A673 (cell line): ENCODE measurements at regions not wholly inside any gene's neighbourhood (a gene's known extent, or its start where the extent isn't known, plus 50 kb on each side); places are given as distances from the start of the nearest gene placed in this dataset.

Experiments used
- BruUV-seq: library from RNA; stranded (reverse); fragments of 400-500 nt; replicated peaks from 2 replicates; lab custom pipeline; 2021; lab: Mats Ljungman, UMichigan
- CTCF ChIA-PET: fragments of 300-600 bp; sonication (Branson Sonifier 250); formaldehyde crosslinking; loops from one replicate; lab custom pipeline; 2022; ENCODE audit warnings: antibody characterized with exemption; lab: Charles Lee
- POLR2A ChIA-PET: fragments of 300-600 bp; sonication (Branson Sonifier 250); formaldehyde crosslinking; loops from one replicate; lab custom pipeline; 2022; ENCODE audit warnings: antibody characterized with exemption; ENCODE audit not compliant: low non-redundant PET; lab: Charles Lee
- DNase-seq: peaks from one replicate; pipeline ENCODE4 v3.0.0-alpha.2; 2015; ENCODE audit warnings: low spot score
- H3K27ac ChIP-seq: fragments of 200-600 bp; sonication (generic); 2 replicates; pipeline ENCODE4 v1.5.1; 2016; ENCODE audit warnings: mixed run types, low read depth, mild to moderate bottlenecking, mixed read lengths, antibody characterized with exemption, low read length; ENCODE audit not compliant: poor library complexity, severe bottlenecking
- H3K27me3 ChIP-seq: fragments of 200-600 bp; sonication (generic); replicated peaks from 2 replicates; pipeline ENCODE4 v1.6.1; 2017; ENCODE audit warnings: mixed run types, low read depth, mild to moderate bottlenecking, mixed read lengths, antibody characterized with exemption, low read length; ENCODE audit not compliant: insufficient read depth, poor library complexity
- H3K36me3 ChIP-seq: fragments of 200-600 bp; sonication (generic); 2 replicates; pipeline ENCODE4 v1.6.1; 2016; ENCODE audit warnings: mixed run types, mild to moderate bottlenecking, mixed read lengths, antibody characterized with exemption, low read length; ENCODE audit not compliant: insufficient read depth, poor library complexity, severe bottlenecking
- H3K4me1 ChIP-seq: fragments of 200-600 bp; sonication (generic); 2 replicates; pipeline ENCODE4 v1.6.1; 2017; ENCODE audit warnings: mixed run types, mild to moderate bottlenecking, mixed read lengths, antibody characterized with exemption, low read length; ENCODE audit not compliant: insufficient read depth, poor library complexity, severe bottlenecking
- H3K4me3 ChIP-seq: fragments of 200-600 bp; sonication (generic); 2 replicates; pipeline ENCODE4 v1.5.1; 2016; ENCODE audit warnings: low read depth, mixed run types, mild to moderate bottlenecking, mixed read lengths, low read length; ENCODE audit not compliant: poor library complexity, severe bottlenecking
- H3K9me3 ChIP-seq: fragments of 200-600 bp; sonication (generic); 2 replicates; pipeline ENCODE4 v1.6.1; 2016; ENCODE audit warnings: mixed run types, low read depth, mild to moderate bottlenecking, mixed read lengths, antibody characterized with exemption, low read length; ENCODE audit not compliant: poor library complexity, severe bottlenecking
- EZH2 ChIP-seq: fragments of 200-600 bp; sonication (generic); IDR thresholded peaks from 2 replicates; pipeline ENCODE4 v1.6.1; 2017; ENCODE audit warnings: borderline replicate concordance, low read depth, mild to moderate bottlenecking, mixed read lengths, antibody characterized with exemption, low read length; ENCODE audit not compliant: poor library complexity, severe bottlenecking
- intact Hi-C: fragments of 100-400 bp; cut with micrococcal nuclease; formaldehyde crosslinking; loops from one replicate; pipeline ENCODE4 v1.10.0; 2022; ENCODE audit not compliant: unreplicated experiment
- TF ChIP-seq, protein P1 (sequence below): fragments of 300-800, 200-600 bp; sonication (generic); conservative IDR thresholded peaks from 2 replicates; pipeline ENCODE4 v1.5.1; 2017; ENCODE audit warnings: low read depth, mild to moderate bottlenecking, antibody characterized with exemption, low read length, moderate library complexity, mixed read lengths

DNA sequence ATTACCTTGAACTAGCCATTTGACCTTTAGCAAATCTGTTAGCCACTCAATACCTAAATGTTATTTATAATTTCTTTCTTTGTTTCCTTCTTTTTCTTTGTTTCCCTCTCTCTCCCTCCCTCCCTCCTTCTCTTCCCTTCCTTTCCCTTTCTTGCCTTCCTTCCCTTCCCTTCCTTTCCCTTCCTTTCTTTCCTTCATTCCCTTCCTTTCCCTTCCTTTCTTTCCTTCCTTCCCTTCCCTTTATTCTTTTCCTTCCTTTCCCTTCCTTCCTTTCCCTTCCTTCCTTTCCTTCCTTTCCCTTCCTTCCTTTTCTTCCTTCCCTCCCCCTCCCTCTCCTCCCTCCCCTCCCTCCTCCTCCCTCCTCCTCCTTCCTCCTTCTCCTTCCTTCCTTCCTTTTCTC lies 75.7 kb upstream of the KCNA4 start:
- Histone ChIP-seq H3K36me3 (no peaks in the 10 kb centered on the region), H3K27ac (no peak overlapping the region), H3K4me1 (no peaks in the 10 kb centered on the region), H3K9me3 (no peaks in the 10 kb centered on the region), H3K4me3 (no peak overlapping the region), H3K27me3 (peaks cover 8% of the 10 kb centered on the region)
- TF ChIP-seq EZH2 = no peak
- TF ChIP-seq, protein P1, sequence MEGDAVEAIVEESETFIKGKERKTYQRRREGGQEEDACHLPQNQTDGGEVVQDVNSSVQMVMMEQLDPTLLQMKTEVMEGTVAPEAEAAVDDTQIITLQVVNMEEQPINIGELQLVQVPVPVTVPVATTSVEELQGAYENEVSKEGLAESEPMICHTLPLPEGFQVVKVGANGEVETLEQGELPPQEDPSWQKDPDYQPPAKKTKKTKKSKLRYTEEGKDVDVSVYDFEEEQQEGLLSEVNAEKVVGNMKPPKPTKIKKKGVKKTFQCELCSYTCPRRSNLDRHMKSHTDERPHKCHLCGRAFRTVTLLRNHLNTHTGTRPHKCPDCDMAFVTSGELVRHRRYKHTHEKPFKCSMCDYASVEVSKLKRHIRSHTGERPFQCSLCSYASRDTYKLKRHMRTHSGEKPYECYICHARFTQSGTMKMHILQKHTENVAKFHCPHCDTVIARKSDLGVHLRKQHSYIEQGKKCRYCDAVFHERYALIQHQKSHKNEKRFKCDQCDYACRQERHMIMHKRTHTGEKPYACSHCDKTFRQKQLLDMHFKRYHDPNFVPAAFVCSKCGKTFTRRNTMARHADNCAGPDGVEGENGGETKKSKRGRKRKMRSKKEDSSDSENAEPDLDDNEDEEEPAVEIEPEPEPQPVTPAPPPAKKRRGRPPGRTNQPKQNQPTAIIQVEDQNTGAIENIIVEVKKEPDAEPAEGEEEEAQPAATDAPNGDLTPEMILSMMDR = no peak
- DNase-seq = no peak
- BruUV-seq = no TSS peak
- POLR2A ChIA-PET = no interaction called here
- intact Hi-C loops = no loop called here
- CTCF ChIA-PET = no interaction called here

DNA sequence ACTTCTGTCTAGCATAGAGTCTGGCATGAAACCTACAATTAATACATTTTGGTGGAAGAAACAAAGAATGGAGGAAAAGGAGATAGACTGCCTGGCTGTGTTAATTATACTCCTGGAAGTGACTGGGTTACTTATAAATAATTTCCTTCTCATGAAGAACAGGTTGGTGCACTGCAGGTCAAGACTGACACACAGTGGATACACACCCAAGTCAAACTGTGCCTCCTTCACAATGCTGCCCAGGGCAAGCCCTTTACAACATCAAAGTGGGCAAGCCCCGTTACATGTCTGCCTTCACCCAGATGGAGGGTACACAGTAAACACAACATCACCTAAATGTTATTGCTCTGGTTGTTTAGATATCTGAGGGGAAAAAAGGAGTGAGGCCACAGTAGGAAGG lies 83.7 kb upstream of the KCNA4 start:
- POLR2A ChIA-PET = no interaction called here
- no peaks in the 10 kb centered on the region for H3K27me3 ChIP-seq
- H3K27ac ChIP-seq = no peak overlapping the region
- no peak overlapping the region for H3K4me3 ChIP-seq
- no peak for TF ChIP-seq EZH2
- TF ChIP-seq, protein P1 = no peak
- H3K9me3 ChIP-seq = peaks cover 7% of the 10 kb centered on the region
- BruUV-seq = no TSS peak
- no peaks in the 10 kb centered on the region for H3K36me3 ChIP-seq
- CTCF ChIA-PET = no interaction called here
- H3K4me1 ChIP-seq = no peaks in the 10 kb centered on the region
- intact Hi-C loops = no loop called here
- no peak for DNase-seq

DNA sequence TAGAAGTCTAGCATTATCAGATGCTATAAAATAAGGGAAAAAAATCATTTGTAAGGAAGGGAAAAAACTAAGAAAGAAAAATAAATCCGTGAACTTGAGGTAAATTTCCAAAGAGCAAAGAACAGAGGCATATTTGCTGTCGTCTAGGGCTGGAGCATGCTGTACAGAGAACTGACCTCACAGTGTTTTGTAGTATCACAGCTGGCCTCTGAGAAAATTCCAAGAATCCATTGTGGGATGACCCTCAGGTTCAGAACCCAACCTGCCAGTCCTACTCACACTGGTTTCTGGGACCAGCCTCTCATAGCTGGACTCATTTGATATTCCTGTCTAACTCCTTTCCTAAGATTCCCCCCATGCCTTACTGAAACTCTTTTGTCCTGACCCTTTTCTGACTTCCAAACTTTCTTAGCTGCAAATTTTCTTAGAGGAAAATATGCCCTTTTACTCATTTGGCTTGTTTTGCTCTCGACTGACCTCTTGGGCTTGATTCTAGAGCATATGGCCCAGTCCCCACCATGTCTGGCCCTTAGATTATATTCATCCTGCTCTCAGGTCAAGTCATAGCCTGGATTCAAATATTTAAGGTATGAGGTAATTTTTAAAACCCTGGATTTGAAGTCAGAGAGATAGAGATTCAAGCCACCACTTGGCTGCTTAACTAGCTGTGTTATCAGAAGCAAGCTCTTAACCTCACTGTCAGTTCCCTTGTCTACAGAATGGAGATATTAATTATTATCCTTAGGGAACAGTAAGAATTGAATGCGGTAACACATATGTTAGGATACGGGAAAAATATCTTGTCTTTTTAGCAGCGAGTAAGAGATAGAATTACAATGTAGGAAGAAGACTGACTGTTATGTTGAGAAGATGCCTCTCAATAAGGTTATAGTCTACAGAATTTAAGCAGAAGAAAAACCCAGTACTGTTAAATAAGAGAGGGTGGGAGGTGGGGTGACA lies 89.7 kb upstream of the KCNA4 start:
- intact Hi-C loops = no loop called here
- peaks cover 7% of the 10 kb centered on the region for H3K9me3 ChIP-seq
- TF ChIP-seq, protein P1 = no peak
- no peak for TF ChIP-seq EZH2
- H3K4me1 ChIP-seq = no peaks in the 10 kb centered on the region
- ChIA-PET POLR2A (no interaction called here), CTCF (no interaction called here)
- no peak for DNase-seq
- no peak overlapping the region for H3K27ac ChIP-seq
- no peak overlapping the region for H3K4me3 ChIP-seq
- no peaks in the 10 kb centered on the region for H3K27me3 ChIP-seq
- no peaks in the 10 kb centered on the region for H3K36me3 ChIP-seq
- BruUV-seq = no TSS peak
